ENCODE measurements at regions not wholly inside any gene's neighbourhood (a gene's known extent, or its start where the extent isn't known, plus 50 kb on each side); places are given as distances from the start of the nearest gene placed in this dataset.

DNA sequence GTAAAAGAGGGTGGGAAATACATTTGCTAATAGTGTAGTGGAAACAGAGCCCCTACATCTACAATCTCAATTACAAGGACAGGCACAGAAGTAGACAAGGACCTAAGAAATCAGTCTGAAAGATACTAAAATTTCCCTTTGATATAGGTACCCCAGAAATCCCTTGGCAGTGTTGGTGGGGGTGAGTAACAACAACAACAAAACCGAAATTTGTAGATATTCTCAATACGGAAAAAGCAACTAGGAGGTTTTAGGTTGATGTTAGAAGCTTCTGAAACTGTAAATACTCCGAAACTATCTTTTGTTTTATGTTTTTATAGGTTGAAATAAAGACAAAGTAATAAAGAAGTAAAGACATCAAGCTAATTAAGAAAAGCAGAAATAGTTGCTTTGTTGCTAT is 323.1 kb upstream of the CBLB start:
- 76 to 80% methylated on average over 3 of the region's 3 CpGs for WGBS, 2 donors (ENCODE audit: low coverage in 1 of 2)
- Histone ChIP-seq H3K4me3 (no peak overlapping the region), H3K4me1 (no peaks in the 10 kb centered on the region), H3K27me3 (no peaks in the 10 kb centered on the region), H3K9me3 (no peaks in the 10 kb centered on the region), H3K36me3 (no peaks in the 10 kb centered on the region), H3K27ac (no peak overlapping the region)
- intact Hi-C loops (cut with DNase I; ENCODE audit: low total_unique reads) = no loop called here
- no peak for DNase-seq
- in situ Hi-C loops (cut with MboI; ENCODE audit: low pct_ligation_motif_present in 1 of 4, low pct_unique_long_range_greater_than_20kb in 1 of 4, low sequenced_read_pairs in 3 of 4) = no loop called here
- no peak for TF ChIP-seq POLR2AphosphoS5 (IDR thresholded peaks at IDR 0.05)

- Histone ChIP-seq H3K4me3 (no peak overlapping the region), H3K27me3 (no peaks in the 10 kb centered on the region), H3K27ac (no peak overlapping the region), H3K36me3 (no peaks in the 10 kb centered on the region), H3K4me1 (no peaks in the 10 kb centered on the region), H3K9me3 (no peaks in the 10 kb centered on the region)
- TF ChIP-seq EP300 (IDR thresholded peaks at IDR 0.05; ENCODE audit: low read depth) = no peak
- TF ChIP-seq, protein P1, sequence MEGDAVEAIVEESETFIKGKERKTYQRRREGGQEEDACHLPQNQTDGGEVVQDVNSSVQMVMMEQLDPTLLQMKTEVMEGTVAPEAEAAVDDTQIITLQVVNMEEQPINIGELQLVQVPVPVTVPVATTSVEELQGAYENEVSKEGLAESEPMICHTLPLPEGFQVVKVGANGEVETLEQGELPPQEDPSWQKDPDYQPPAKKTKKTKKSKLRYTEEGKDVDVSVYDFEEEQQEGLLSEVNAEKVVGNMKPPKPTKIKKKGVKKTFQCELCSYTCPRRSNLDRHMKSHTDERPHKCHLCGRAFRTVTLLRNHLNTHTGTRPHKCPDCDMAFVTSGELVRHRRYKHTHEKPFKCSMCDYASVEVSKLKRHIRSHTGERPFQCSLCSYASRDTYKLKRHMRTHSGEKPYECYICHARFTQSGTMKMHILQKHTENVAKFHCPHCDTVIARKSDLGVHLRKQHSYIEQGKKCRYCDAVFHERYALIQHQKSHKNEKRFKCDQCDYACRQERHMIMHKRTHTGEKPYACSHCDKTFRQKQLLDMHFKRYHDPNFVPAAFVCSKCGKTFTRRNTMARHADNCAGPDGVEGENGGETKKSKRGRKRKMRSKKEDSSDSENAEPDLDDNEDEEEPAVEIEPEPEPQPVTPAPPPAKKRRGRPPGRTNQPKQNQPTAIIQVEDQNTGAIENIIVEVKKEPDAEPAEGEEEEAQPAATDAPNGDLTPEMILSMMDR (IDR thresholded peaks at IDR 0.05) = no peak
- TF ChIP-seq POLR2AphosphoS5 (IDR thresholded peaks at IDR 0.05) = no peak
- TF ChIP-seq POLR2A (IDR thresholded peaks at IDR 0.05) = no peak
- in situ Hi-C loops (cut with MboI; ENCODE audit: low pct_ligation_motif_present in 1 of 4, low pct_unique_long_range_greater_than_20kb in 1 of 4, low sequenced_read_pairs in 3 of 4) (no loop called here), intact Hi-C loops (cut with DNase I; ENCODE audit: low total_unique reads) (no loop called here)
- WGBS, 2 donors (ENCODE audit: low coverage in 1 of 2) = 75 to 88% methylated on average over 2 of the region's 2 CpGs
- DNase-seq = no peak
Observed at GRCh38 chr3:106193876-106194275, 325.1 kb upstream of the CBLB start.

DNA sequence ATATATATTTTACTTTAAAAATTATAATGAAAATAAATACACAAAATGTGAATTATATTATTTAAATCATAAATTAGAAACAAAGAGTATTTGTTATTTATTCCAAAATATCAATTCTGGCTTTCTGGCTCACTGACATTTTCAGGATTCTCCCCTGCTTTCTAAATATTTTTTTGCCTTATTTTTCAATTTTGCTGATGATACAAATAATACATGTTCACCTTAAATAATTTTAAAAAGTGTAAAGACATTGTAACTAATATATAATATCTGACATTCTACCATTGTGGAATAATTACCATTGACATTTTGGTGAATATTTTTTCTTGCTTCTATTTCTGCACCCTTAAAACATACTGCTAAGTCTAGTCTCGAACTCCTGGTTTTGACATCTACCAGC is 325.9 kb upstream of the CBLB start:
- in situ Hi-C loops (cut with MboI; ENCODE audit: low pct_ligation_motif_present in 1 of 4, low pct_unique_long_range_greater_than_20kb in 1 of 4, low sequenced_read_pairs in 3 of 4) = no loop called here
- Histone ChIP-seq H3K9me3 (no peaks in the 10 kb centered on the region), H3K27ac (no peak overlapping the region), H3K4me3 (no peak overlapping the region), H3K36me3 (no peaks in the 10 kb centered on the region), H3K27me3 (no peaks in the 10 kb centered on the region), H3K4me1 (no peaks in the 10 kb centered on the region)
- intact Hi-C loops (cut with DNase I; ENCODE audit: low total_unique reads) = no loop called here
- no peak for TF ChIP-seq POLR2A (IDR thresholded peaks at IDR 0.05)
- no peak for TF ChIP-seq EP300 (IDR thresholded peaks at IDR 0.05; ENCODE audit: low read depth)
- no peak for TF ChIP-seq POLR2AphosphoS5 (IDR thresholded peaks at IDR 0.05)
- TF ChIP-seq, protein P1 (IDR thresholded peaks at IDR 0.05) = no peak
- no peak for DNase-seq
- 90 to 91% methylated on average over 1 of the region's 1 CpG for WGBS, 2 donors (ENCODE audit: low coverage in 1 of 2)

DNA sequence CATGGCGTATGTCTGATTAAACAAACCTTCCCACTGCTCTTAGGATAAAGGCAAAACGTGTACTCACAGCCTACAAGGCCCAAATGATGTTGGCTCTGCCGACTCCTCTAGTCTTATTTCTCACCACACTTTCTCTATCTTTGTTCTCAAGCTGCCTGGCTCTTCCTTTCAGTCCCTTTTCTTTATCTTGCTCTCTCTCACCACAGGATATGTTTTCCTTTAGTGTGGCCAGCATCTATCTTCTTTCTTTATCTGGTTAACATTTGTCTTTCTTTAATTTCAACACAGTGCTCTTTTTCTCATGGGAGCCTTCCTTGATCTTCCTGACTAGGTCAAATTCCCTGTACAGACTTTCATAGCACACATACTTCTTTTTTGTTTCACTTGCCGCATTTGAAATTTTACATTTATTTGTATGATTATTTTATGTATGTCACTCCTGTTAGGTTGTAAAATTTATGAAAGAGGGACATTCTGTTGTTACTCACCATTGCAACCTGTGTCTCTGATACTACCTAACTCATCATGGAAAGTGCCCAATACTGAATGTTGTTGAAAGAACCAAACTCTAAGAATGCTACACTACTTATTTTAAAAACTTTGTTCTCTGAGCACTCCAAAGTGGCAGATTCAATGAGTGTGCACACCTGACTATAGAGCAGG is 328.9 kb upstream of the CBLB start:
- Histone ChIP-seq H3K4me1 (no peaks in the 10 kb centered on the region), H3K36me3 (no peaks in the 10 kb centered on the region), H3K27ac (no peak overlapping the region), H3K4me3 (no peak overlapping the region), H3K27me3 (no peaks in the 10 kb centered on the region), H3K9me3 (no peaks in the 10 kb centered on the region)
- intact Hi-C loops (cut with DNase I; ENCODE audit: low total_unique reads) (no loop called here), in situ Hi-C loops (cut with MboI; ENCODE audit: low pct_ligation_motif_present in 1 of 4, low pct_unique_long_range_greater_than_20kb in 1 of 4, low sequenced_read_pairs in 3 of 4) (no loop called here)
- DNase-seq = no peak
- no peak for TF ChIP-seq POLR2A (IDR thresholded peaks at IDR 0.05)
- TF ChIP-seq POLR2AphosphoS5 (IDR thresholded peaks at IDR 0.05) = no peak
- 66 to 81% methylated on average over 3 to 4 of the region's 4 CpGs for WGBS, 2 donors (ENCODE audit: low coverage in 1 of 2)

DNA sequence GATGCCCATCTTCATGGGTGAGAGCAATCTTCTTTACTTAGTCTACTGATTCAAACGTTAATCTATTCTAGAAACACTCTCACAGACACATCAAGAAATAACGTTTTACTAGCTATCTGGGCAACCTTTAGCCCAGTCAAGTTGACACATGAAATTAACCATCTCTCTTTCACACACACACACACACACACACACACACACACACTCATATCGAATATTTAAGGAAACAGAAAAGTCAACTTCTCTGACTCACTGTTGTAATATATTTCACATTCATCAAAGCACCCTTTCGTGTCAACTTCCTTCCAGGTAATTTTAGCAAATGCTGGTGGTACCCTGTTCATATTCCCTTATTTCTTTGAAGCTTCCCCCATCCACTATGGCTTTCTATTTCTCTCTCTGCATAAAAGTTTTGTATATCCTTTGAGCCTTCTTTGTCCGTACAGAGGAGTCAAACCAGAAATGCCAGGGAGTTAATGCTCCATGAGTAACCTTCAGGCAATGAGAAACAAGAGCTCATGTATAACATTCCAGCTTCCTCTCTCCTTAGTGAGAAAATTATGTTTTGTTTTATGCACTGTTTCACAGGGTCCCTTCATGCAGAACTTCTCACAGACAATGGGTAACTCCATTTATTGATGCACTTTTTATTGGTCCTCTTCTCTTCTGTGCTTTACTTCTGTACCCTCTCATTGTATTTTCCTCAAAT is 335.5 kb upstream of the CBLB start:
- peaks cover 0 to 3% (median 0%) of the 10 kb centered on the region in 4 donors for H3K4me1 ChIP-seq
- H3K27ac ChIP-seq = no peak overlapping the region
- in situ Hi-C loops (cut with MboI; ENCODE audit: low pct_ligation_motif_present in 1 of 4, low pct_unique_long_range_greater_than_20kb in 1 of 4, low sequenced_read_pairs in 3 of 4) = no loop called here
- no peak for DNase-seq
- H3K4me3 ChIP-seq = no peak overlapping the region
- no peaks in the 10 kb centered on the region for H3K27me3 ChIP-seq
- H3K9me3 ChIP-seq = no peaks in the 10 kb centered on the region
- no peaks in the 10 kb centered on the region for H3K36me3 ChIP-seq
- WGBS, 2 donors (ENCODE audit: low coverage in 1 of 2) = 92 to 100% methylated on average over 2 to 5 of the region's 5 CpGs
- intact Hi-C loops (cut with DNase I; ENCODE audit: low total_unique reads) = no loop called here
- TF ChIP-seq, protein P1 (IDR thresholded peaks at IDR 0.05) = no peak
- TF ChIP-seq POLR2AphosphoS5 (IDR thresholded peaks at IDR 0.05) (no peak), POLR2A (IDR thresholded peaks at IDR 0.05) (no peak), EP300 (IDR thresholded peaks at IDR 0.05; ENCODE audit: low read depth) (no peak)

All from transverse colon (tissue), 4 donors.